ENCODE measurements at regions not wholly inside any gene's neighbourhood (a gene's known extent, or its start where the extent isn't known, plus 50 kb on each side); places are given as distances from the start of the nearest gene placed in this dataset.

DNA sequence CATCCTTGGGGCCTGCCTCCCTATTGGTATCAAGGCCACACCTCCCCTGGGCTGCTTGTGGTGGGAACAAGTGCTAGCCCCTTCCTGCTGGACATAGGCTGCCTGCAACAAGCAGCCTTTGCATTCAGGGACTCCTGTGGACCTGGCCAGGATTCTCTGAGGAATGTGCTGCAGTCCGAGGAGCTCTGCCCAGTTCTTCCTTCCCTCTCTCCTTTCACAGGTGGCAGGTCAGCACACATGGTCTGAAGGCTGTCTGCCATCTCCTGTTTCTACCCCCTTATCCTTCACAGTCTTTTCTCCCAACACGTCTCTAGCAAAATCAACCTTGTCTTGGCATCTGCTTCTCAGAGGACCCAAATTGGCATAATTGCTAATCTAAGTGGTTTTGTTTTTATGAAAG is 97.0 kb upstream of the LIPC start:
- TF ChIP-seq, protein P1, sequence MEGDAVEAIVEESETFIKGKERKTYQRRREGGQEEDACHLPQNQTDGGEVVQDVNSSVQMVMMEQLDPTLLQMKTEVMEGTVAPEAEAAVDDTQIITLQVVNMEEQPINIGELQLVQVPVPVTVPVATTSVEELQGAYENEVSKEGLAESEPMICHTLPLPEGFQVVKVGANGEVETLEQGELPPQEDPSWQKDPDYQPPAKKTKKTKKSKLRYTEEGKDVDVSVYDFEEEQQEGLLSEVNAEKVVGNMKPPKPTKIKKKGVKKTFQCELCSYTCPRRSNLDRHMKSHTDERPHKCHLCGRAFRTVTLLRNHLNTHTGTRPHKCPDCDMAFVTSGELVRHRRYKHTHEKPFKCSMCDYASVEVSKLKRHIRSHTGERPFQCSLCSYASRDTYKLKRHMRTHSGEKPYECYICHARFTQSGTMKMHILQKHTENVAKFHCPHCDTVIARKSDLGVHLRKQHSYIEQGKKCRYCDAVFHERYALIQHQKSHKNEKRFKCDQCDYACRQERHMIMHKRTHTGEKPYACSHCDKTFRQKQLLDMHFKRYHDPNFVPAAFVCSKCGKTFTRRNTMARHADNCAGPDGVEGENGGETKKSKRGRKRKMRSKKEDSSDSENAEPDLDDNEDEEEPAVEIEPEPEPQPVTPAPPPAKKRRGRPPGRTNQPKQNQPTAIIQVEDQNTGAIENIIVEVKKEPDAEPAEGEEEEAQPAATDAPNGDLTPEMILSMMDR (conservative IDR thresholded peaks at IDR 0.05; ENCODE audit: low read depth, low read length), result no peak
- TF ChIP-seq EZH2 (IDR thresholded peaks at IDR 0.05; ENCODE audit: borderline replicate concordance, low read depth, low read length, poor library complexity, severe bottlenecking), result no peak
- Histone ChIP-seq H3K27me3 (replicated peaks; ENCODE audit: insufficient read depth, low read depth, low read length, poor library complexity) (no peaks in the 10 kb centered on the region), H3K4me3 (ENCODE audit: low read depth, low read length, poor library complexity, severe bottlenecking) (no peak overlapping the region), H3K9me3 (ENCODE audit: low read depth, low read length, poor library complexity, severe bottlenecking) (no peaks in the 10 kb centered on the region), H3K27ac (ENCODE audit: low read depth, low read length, poor library complexity, severe bottlenecking) (no peak overlapping the region), H3K36me3 (ENCODE audit: insufficient read depth, low read length, poor library complexity, severe bottlenecking) (no peaks in the 10 kb centered on the region), H3K4me1 (ENCODE audit: insufficient read depth, low read length, poor library complexity, severe bottlenecking) (peaks cover 31% of the 10 kb centered on the region)
- POLR2A ChIA-PET (ENCODE audit: low non-redundant PET), result no interaction called here
- intact Hi-C loops (cut with micrococcal nuclease; ENCODE audit: unreplicated experiment), result loop anchor here (5.0 kb wide), 1 partner anchor 137 kb away; no protein-coding TSS in a partner anchor
- no peak for DNase-seq (ENCODE audit: low spot score)
- CTCF ChIA-PET, result no interaction called here
- no TSS peak for BruUV-seq (replicated peaks)

DNA sequence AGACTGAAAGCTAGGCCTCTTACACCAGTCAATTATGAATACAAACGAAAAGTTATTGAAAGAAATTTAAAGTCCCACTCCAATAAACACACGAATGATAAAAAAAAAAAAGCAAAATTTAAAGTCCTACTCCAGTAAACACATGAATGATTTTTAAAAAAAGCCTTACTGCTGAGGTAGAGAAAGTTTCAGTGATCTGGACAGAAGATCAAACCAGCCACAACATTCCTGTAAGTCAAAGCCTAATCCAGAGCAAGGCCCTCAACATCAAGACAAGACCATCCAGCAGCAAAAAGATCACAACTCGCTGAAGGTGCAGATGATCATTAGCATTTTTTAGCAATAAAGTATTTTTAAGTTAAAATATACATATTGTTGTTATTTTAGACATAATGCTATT is 95.6 kb upstream of the LIPC start:
- BruUV-seq (replicated peaks), result no TSS peak
- TF ChIP-seq, protein P1 (conservative IDR thresholded peaks at IDR 0.05; ENCODE audit: low read depth, low read length), result no peak
- no peak for TF ChIP-seq EZH2 (IDR thresholded peaks at IDR 0.05; ENCODE audit: borderline replicate concordance, low read depth, low read length, poor library complexity, severe bottlenecking)
- no peaks in the 10 kb centered on the region for H3K27me3 ChIP-seq (replicated peaks; ENCODE audit: insufficient read depth, low read depth, low read length, poor library complexity)
- no peaks in the 10 kb centered on the region for H3K9me3 ChIP-seq (ENCODE audit: low read depth, low read length, poor library complexity, severe bottlenecking)
- no peak for DNase-seq (ENCODE audit: low spot score)
- H3K4me1 ChIP-seq (ENCODE audit: insufficient read depth, low read length, poor library complexity, severe bottlenecking), result peaks cover 20% of the 10 kb centered on the region
- intact Hi-C loops (cut with micrococcal nuclease; ENCODE audit: unreplicated experiment), result no loop called here
- H3K36me3 ChIP-seq (ENCODE audit: insufficient read depth, low read length, poor library complexity, severe bottlenecking), result no peaks in the 10 kb centered on the region
- no peak overlapping the region for H3K27ac ChIP-seq (ENCODE audit: low read depth, low read length, poor library complexity, severe bottlenecking)
- CTCF ChIA-PET, result no interaction called here
- H3K4me3 ChIP-seq (ENCODE audit: low read depth, low read length, poor library complexity, severe bottlenecking), result no peak overlapping the region
- POLR2A ChIA-PET (ENCODE audit: low non-redundant PET), result no interaction called here

DNA sequence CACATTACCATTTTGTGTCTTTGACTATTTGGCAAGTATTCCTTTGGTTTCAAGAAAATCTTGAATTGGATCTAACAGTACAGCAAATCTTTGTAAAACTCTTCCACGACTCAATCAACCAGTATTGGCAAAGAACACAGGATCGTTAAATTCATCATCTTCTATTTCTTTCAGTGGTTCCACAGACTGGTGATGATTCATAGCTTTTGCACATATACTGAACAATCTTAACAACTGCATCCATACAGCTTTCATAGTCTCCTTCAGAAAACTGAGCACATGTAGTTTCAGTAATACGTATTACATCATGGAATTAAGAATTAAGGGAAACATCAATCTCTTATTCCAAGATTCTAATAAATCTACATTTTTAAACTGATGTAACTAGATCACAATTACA is 91.6 kb upstream of the LIPC start:
- TF ChIP-seq, protein P1 (conservative IDR thresholded peaks at IDR 0.05; ENCODE audit: low read depth, low read length), result no peak
- TF ChIP-seq EZH2 (IDR thresholded peaks at IDR 0.05; ENCODE audit: borderline replicate concordance, low read depth, low read length, poor library complexity, severe bottlenecking), result no peak
- ChIA-PET POLR2A (ENCODE audit: low non-redundant PET) (no interaction called here), CTCF (no interaction called here)
- Histone ChIP-seq H3K4me3 (ENCODE audit: low read depth, low read length, poor library complexity, severe bottlenecking) (no peak overlapping the region), H3K36me3 (ENCODE audit: insufficient read depth, low read length, poor library complexity, severe bottlenecking) (no peaks in the 10 kb centered on the region), H3K27ac (ENCODE audit: low read depth, low read length, poor library complexity, severe bottlenecking) (no peak overlapping the region), H3K27me3 (replicated peaks; ENCODE audit: insufficient read depth, low read depth, low read length, poor library complexity) (no peaks in the 10 kb centered on the region), H3K9me3 (ENCODE audit: low read depth, low read length, poor library complexity, severe bottlenecking) (no peaks in the 10 kb centered on the region), H3K4me1 (ENCODE audit: insufficient read depth, low read length, poor library complexity, severe bottlenecking) (no peaks in the 10 kb centered on the region)
- intact Hi-C loops (cut with micrococcal nuclease; ENCODE audit: unreplicated experiment), result no loop called here
- BruUV-seq (replicated peaks), result no TSS peak
- DNase-seq (ENCODE audit: low spot score), result no peak
